Activated CD4-positive, alpha-beta T cell treated with anti-CD3 and anti-CD28 coated beads for 4 hours (primary cell): ENCODE measurements at regions not wholly inside any gene's neighbourhood (a gene's known extent, or its start where the extent isn't known, plus 50 kb on each side); places are given as distances from the start of the nearest gene placed in this dataset.

Source experiments
- DNase-seq, 2 donors: peaks; one replicate each; pipeline ENCODE4 v3.0.0-alpha.2; 2020

DNA sequence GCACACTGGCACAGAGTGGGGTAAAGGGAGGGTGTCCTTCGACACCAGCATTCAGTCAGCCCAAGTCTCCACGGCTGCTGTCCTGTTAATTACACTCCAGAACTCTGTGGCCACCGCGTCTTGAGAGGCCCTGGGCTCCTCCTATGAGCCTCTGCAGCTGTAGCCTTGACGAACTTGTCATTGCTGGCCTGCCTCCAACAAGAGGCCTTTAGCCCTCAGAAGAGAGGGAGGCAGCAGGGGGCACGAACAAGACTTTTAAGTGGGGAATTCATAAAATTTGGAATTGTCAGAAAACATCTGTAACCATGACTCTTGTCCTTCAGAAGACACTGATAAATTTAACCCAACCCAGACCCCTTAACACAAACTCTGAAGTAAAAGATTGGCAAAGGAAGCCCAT lies 241.9 kb downstream of the UQCRFS1 start:
- no peak for DNase-seq

DNA sequence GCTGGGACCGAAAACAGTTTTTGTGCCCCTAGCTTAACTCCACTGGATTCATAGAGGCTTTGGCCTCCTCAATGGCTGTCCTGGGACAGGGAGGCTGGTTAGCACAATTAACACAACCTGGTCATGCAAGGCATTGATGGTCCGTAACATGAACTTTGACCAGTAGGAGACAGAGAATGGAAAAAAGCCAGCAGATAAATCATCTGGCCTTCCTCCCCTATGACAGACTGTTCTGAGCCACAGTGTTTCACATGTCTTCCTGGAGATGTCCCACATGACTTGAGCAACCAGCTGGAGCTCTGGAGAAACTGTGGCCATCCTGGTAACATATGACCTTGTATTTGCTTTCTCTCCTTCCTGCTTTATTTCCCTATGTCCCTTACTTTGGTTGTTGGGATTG lies 244.2 kb downstream of the UQCRFS1 start:
- DNase-seq: no peak

- DNase-seq: no peak
Measured at GRCh38 chr19:28966737-28967399, 246.1 kb downstream of the UQCRFS1 start.

- no peak for DNase-seq
Measured at GRCh38 chr19:28964500-28964899, 248.5 kb downstream of the UQCRFS1 start.

- no peak for DNase-seq
Measured at GRCh38 chr19:28963486-28964250, 249.3 kb downstream of the UQCRFS1 start.

- DNase-seq: no peak
Measured at GRCh38 chr19:28961772-28962500, 251.0 kb downstream of the UQCRFS1 start.

DNA sequence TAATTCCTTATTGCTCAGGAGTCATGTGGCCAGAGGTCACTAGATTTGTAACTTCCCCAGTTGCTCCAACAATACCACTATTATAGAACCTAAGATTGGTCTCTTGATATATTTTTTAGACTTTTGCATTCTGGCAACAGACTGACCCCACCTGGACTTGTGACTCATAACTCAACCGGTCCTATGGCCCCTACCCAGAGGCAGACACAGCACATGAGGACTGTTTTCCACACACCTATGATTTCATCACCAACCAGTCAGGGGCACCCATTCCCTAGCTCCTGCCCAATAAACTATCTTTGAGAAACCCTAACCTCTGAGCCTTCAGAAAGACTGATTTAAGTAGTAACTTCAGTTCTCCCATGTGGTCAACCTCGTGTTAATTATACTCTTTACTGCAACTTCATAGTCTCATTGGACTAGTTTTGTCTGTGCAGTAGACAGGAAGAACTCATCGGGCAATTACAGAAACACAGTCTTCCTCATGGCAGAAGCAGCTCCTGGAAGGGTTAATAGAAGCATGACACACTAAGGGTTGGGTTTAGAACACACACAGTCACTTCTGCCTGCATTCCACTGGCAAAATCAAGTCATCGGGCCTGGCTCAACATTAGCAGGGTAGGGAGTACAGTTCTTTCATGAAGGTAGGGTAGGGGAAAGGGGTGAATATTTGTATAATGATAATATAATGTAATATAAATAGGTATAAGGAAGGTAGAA lies 251.8 kb downstream of the UQCRFS1 start:
- DNase-seq: no peak

GRCh38 chr19:28960586-28960985 lies 252.4 kb downstream of the UQCRFS1 start:
- DNase-seq: no peak

DNA sequence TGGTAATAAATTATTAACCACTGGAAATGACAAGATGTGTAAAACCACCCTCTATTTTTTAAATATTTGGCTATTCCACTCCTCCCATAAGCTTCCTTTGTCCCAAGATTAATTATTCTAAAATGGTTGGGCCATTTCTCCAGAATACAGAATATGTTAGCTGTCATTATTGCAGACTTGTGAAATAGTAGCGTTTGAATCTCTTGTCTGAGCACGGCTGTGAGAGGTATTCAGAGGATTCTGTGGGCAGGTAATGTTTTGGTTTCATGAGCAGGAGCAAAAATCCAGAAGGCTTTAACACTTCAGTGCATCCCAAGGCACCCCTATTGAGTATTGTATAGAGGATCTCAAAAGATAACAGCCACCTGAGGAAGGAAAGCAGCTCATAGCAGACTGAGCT lies 256.0 kb downstream of the UQCRFS1 start:
- no peak for DNase-seq

DNA sequence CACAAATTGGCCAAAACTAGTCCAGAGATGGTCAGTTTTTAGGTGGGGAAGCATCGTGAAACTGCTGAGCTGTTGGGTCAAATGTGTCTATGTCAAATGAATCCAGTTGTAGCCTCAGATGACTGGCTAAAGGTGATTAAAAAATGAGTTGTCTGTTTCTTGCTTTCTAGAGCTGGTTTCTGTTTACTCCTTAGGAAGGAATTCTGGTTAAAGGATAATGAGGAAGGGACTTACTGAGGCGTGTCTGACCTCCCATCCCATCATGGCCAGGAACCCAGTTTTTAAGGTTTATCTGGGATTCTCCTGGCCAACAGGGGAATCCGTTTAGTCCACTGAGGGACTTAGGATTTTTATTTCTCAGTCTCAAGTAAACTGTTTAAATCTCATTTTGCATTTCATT lies 256.5 kb downstream of the UQCRFS1 start:
- DNase-seq: no peak

DNA sequence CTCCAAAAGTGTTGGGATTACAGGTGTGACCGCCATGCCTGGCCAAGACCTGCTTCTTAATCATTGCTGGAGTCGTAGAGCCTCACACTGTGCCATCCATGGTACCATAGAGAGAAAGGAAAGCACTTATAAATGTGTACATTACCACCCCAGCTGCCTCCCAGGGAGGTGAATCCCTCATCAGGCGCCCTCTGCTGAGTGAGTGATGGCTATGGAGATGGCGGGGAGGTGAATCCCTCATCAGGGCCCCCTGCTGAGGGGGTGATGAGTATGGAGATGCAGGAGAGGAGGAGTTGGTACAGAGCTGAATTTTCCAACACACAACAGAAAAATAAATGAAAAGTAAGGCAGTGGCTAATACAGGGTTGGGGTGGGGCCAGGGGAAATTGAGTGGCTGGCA lies 263.4 kb downstream of the UQCRFS1 start:
- no peak for DNase-seq

GRCh38 chr19:28949027-28949426 lies 263.9 kb downstream of the UQCRFS1 start:
- DNase-seq: no peak

DNA sequence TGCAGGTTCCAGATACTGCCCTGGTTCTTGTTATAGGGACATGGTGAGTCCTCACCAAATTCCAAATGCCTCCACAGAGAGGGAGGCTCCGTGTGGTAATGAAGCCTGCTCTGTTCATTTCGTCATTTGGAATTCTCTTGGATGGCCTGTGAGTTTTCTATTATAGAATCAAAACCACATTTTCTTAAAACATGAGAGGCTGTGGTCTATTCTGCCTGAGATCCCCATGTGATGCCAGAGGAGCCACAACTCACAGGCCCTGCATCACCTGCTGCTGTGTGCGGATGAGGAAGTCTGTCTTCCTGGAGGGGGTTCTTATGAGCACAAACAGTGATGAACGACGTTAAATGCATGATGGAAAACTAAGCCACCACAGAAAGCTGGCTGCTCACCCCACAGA lies 264.4 kb downstream of the UQCRFS1 start:
- DNase-seq: no peak

DNA sequence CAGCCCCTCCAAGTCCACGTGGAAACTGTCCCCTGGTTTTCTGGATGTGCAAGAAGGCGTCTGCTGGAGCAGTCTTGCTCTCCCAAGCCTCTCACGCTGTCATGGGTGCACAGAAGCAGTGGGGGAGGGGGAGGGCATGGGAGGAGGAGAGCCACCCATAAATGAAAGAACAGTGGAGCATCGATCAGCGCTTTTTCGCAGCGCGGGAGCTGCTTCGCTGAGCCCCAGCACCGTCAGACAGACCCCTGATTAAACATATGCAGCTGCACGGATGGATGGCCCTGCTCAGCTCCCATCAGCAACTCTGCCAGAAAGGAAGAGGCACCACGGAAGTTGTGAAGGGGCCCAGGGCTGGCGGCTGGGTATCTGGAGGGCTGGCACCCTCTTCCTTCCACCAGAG lies 264.9 kb downstream of the UQCRFS1 start:
- no peak for DNase-seq

DNA sequence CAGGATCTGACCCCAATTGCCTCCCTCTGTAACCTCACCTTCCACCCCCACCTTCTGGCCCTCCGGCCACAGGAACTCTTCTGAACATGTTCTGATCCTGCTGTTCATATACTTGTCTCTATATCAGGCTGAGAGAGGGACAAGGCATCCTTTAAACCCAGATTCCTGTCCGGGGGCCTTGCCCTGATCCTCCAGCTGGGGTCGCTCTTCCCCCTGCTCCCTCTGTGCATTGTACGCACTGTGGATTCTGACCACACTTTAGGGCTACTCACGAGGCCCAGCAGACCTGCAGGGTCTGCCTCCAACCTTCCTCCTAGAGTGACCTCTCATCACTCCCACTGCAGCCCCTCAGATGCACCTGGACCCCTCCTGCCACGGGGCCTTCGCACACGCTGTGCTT lies 269.3 kb downstream of the UQCRFS1 start:
- DNase-seq: no peak

GRCh38 chr19:28941833-28942232 lies 271.1 kb downstream of the UQCRFS1 start:
- DNase-seq: no peak

- DNase-seq: no peak
Measured at GRCh38 chr19:28940751-28941500, 272.0 kb downstream of the UQCRFS1 start.

DNA sequence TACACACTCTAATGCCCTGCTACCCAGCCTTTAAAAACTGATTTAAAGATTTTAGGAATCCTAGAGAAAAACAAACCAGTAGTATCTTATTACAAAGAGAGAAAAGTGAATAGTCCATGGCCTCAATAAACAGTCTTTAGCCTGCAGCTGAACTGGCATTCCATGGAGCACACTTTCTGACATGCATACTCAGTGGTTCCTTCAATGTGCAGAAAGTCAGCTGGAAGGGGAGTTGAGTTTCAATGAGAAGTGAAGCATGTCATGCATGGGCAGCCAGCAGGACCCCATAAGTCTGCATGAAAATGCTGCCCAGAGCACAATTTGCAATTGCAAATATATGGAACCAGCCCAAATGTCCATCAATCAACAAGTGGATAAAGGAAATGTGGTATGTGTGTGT lies 273.7 kb downstream of the UQCRFS1 start:
- no peak for DNase-seq

GRCh38 chr19:28936001-28936400 lies 276.9 kb downstream of the UQCRFS1 start:
- no peak for DNase-seq

GRCh38 chr19:28934631-28935030 lies 278.3 kb downstream of the UQCRFS1 start:
- DNase-seq: no peak

GRCh38 chr19:28933039-28933438 lies 279.9 kb downstream of the UQCRFS1 start:
- DNase-seq: no peak

GRCh38 chr19:28932446-28932845 lies 280.5 kb downstream of the UQCRFS1 start:
- DNase-seq: no peak

- DNase-seq: no peak
Measured at GRCh38 chr19:28929006-28929405, 283.9 kb downstream of the UQCRFS1 start.
